ENCODE measurements at regions not wholly inside any gene's neighbourhood (a gene's known extent, or its start where the extent isn't known, plus 50 kb on each side); places are given as distances from the start of the nearest gene placed in this dataset.

DNA sequence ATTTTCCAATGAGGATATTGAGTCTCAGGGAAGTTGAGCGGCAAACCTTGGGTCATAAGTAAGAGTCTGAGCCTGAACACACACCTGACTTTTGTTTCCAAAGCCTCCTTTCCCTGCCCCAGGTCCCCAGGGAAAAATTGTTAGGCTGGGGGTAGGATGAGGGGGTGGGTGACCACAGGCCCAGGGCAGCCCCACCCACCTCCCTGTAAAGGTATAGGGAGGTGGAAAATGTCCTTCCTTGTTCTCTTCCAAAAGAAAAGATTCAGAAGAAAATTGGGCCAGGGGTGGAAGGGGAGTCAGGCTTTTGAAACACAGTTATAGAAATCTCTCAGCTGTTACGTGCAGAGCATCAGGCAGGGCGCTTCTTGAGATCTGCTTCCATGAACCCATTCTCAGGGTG lies 129.7 kb upstream of the NGF start:
- TF ChIP-seq RAD21 (IDR thresholded peaks at IDR 0.05; ENCODE audit: low read length) (no peak), EP300 (IDR thresholded peaks at IDR 0.05; ENCODE audit: borderline replicate concordance in 1 of 2, low read depth in 1 of 2, low read length in 1 of 2) (no peak), TEAD4 (IDR thresholded peaks at IDR 0.05; ENCODE audit: borderline replicate concordance, insufficient read depth) (no peak)
- TF ChIP-seq, protein P1, sequence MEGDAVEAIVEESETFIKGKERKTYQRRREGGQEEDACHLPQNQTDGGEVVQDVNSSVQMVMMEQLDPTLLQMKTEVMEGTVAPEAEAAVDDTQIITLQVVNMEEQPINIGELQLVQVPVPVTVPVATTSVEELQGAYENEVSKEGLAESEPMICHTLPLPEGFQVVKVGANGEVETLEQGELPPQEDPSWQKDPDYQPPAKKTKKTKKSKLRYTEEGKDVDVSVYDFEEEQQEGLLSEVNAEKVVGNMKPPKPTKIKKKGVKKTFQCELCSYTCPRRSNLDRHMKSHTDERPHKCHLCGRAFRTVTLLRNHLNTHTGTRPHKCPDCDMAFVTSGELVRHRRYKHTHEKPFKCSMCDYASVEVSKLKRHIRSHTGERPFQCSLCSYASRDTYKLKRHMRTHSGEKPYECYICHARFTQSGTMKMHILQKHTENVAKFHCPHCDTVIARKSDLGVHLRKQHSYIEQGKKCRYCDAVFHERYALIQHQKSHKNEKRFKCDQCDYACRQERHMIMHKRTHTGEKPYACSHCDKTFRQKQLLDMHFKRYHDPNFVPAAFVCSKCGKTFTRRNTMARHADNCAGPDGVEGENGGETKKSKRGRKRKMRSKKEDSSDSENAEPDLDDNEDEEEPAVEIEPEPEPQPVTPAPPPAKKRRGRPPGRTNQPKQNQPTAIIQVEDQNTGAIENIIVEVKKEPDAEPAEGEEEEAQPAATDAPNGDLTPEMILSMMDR (IDR thresholded peaks at IDR 0.05), result no peak
